Dedifferentiated amniotic fluid mesenchymal stem cell (primary cell): ENCODE measurements at regions not wholly inside any gene's neighbourhood (a gene's known extent, or its start where the extent isn't known, plus 50 kb on each side); places are given as distances from the start of the nearest gene placed in this dataset.

Source experiments
- DNase-seq: peaks from one replicate; pipeline ENCODE4 v3.0.0-alpha.2; 2016; ENCODE audit errors: extremely low spot score

- no peak for DNase-seq
Observed at GRCh38 chr5:58069846-58070245, 390.0 kb downstream of the PLK2 start.

GRCh38 chr5:58069016-58069705 is 390.7 kb downstream of the PLK2 start:
- no peak for DNase-seq

GRCh38 chr5:58066557-58066956 is 393.3 kb downstream of the PLK2 start:
- no peak for DNase-seq

- no peak for DNase-seq
Observed at GRCh38 chr5:58066076-58066475, 393.8 kb downstream of the PLK2 start.

GRCh38 chr5:58064801-58065200 is 395.1 kb downstream of the PLK2 start:
- no peak for DNase-seq

- DNase-seq: no peak
Observed at GRCh38 chr5:58060996-58061395, 398.9 kb downstream of the PLK2 start.

GRCh38 chr5:58057324-58057723 is 402.6 kb downstream of the PLK2 start:
- DNase-seq: peak; percentile 7

- DNase-seq: peak; percentile 5
Observed at GRCh38 chr5:58056546-58056945, 403.3 kb downstream of the PLK2 start.

GRCh38 chr5:58054018-58054417 is 405.9 kb downstream of the PLK2 start:
- peak; percentile 10 for DNase-seq

GRCh38 chr5:58048954-58049353 is 410.9 kb downstream of the PLK2 start:
- DNase-seq: no peak

- peak; percentile 6 for DNase-seq
Observed at GRCh38 chr5:58048185-58048925, 411.5 kb downstream of the PLK2 start.

- peak; percentile 9 for DNase-seq
Observed at GRCh38 chr5:58046371-58046770, 413.5 kb downstream of the PLK2 start.

GRCh38 chr5:58044166-58044565 is 415.7 kb downstream of the PLK2 start:
- peak; percentile 5 for DNase-seq

- peak; percentile 14 for DNase-seq
Observed at GRCh38 chr5:58043032-58043945, 416.6 kb downstream of the PLK2 start.

GRCh38 chr5:58041884-58042283 is 418.0 kb downstream of the PLK2 start:
- DNase-seq: peak; percentile 12

GRCh38 chr5:58040846-58041245 is 419.0 kb downstream of the PLK2 start:
- DNase-seq: peak; percentile 12

- DNase-seq: peak; percentile 9
Observed at GRCh38 chr5:58040044-58040443, 419.8 kb downstream of the PLK2 start.

- DNase-seq: peak; percentile 4
Observed at GRCh38 chr5:58037899-58038298, 422.0 kb downstream of the PLK2 start.

- DNase-seq: no peak
Observed at GRCh38 chr5:58025809-58026208, 434.1 kb downstream of the PLK2 start.

- DNase-seq: no peak
Observed at GRCh38 chr5:58024151-58024550, 435.7 kb downstream of the PLK2 start.

- DNase-seq: no peak
Observed at GRCh38 chr5:58022055-58022454, 437.8 kb downstream of the PLK2 start.

GRCh38 chr5:58021466-58021865 is 438.4 kb downstream of the PLK2 start:
- DNase-seq: no peak
